ENCODE measurements at regions not wholly inside any gene's neighbourhood (a gene's known extent, or its start where the extent isn't known, plus 50 kb on each side); places are given as distances from the start of the nearest gene placed in this dataset.

DNA sequence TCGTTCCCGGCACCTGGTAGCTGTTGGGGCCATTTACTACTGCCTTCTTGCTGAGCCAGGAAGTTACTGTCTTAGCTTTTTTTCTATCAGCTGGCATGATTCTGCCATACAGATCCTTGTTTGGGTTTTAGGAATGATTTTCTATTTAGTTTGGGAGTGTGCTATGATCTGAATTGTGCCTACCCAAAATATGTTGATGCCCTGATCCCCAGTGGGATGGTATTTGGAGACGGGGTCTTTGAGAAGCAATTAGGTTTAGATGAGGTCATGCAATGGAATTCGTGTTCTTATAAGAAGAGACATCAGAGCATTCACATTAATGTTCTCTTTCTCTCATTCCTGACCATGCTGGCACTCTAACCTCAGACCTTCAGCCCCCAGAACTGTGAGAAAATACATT, 59.4 kb upstream of the HS3ST2 start:
- Histone ChIP-seq H3K4me1 (no peaks in the 10 kb centered on the region), H3K9me3 (no peaks in the 10 kb centered on the region), H3K4me3 (no peak overlapping the region), H3K27ac (no peak overlapping the region), H3K36me3 (replicated peaks in 1 of 2; ENCODE audit: insufficient read depth in 1 of 2, low read depth in 2 of 2) (no peaks in the 10 kb centered on the region), H3K27me3 (no peaks in the 10 kb centered on the region)
- ATAC-seq (no peak), DNase-seq (no peak)
- no peak for TF ChIP-seq POLR2A (IDR thresholded peaks at IDR 0.05)
- TF ChIP-seq CTCF (IDR thresholded peaks at IDR 0.05), result no peak
- 55 to 71% methylated on average over 4 of the region's 4 CpGs for WGBS, 2 donors
- intact Hi-C loops (cut with DNase I), result no loop called here

GRCh38 chr16:22757202-22757601, 56.8 kb upstream of the HS3ST2 start:
- no peak for DNase-seq
- H3K27me3 ChIP-seq, result no peaks in the 10 kb centered on the region
- no peaks in the 10 kb centered on the region for H3K36me3 ChIP-seq (replicated peaks in 1 of 2; ENCODE audit: insufficient read depth in 1 of 2, low read depth in 2 of 2)
- ATAC-seq, result no peak
- 54 to 57% methylated on average over 3 of the region's 3 CpGs for WGBS, 2 donors
- H3K4me1 ChIP-seq, result no peaks in the 10 kb centered on the region
- TF ChIP-seq POLR2A (IDR thresholded peaks at IDR 0.05), result no peak
- TF ChIP-seq CTCF (IDR thresholded peaks at IDR 0.05), result no peak
- no peak overlapping the region for H3K4me3 ChIP-seq
- no peak overlapping the region for H3K27ac ChIP-seq
- no peaks in the 10 kb centered on the region for H3K9me3 ChIP-seq
- intact Hi-C loops (cut with DNase I), result no loop called here

DNA sequence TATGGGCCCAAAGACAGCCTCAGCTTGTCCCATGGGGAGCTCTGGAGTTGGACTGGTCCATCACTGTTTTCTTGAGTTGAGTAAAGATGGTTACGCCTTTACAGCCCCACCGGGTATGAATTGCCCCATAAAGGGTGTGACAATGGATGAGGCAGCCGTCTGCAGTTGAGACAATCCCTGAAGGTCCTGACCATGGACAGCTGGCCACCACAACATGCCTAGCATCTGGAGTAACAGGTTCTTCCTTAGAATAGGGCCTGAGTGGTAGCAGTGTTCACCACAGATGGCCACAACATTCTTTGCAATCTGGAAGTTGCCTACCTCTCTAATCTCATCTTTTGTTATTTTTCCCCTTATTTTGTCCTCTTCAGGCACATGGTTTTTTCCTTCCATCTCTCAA, 51.5 kb upstream of the HS3ST2 start:
- Histone ChIP-seq H3K27ac (no peak overlapping the region), H3K9me3 (no peaks in the 10 kb centered on the region), H3K4me3 (no peak overlapping the region), H3K27me3 (no peaks in the 10 kb centered on the region), H3K36me3 (replicated peaks in 1 of 2; ENCODE audit: insufficient read depth in 1 of 2, low read depth in 2 of 2) (no peaks in the 10 kb centered on the region), H3K4me1 (no peaks in the 10 kb centered on the region)
- no peak for DNase-seq
- 68% methylated on average over 3 of the region's 3 CpGs; no CpG with 5 or more reads in 1 of the 2 donors for WGBS, 2 donors
- TF ChIP-seq CTCF (IDR thresholded peaks at IDR 0.05) (no peak), POLR2A (IDR thresholded peaks at IDR 0.05) (no peak)
- intact Hi-C loops (cut with DNase I), result no loop called here
- no peak for ATAC-seq

GRCh38 chr16:22763437-22764080, 50.4 kb upstream of the HS3ST2 start:
- no peak for DNase-seq

More at GRCh38 chr16:22763437-22764080, 50.4 kb upstream of the HS3ST2 start:
- WGBS, 2 donors, result 46 to 57% methylated on average over 4 to 7 of the region's 7 CpGs
- TF ChIP-seq CTCF (IDR thresholded peaks at IDR 0.05) (no peak), POLR2A (IDR thresholded peaks at IDR 0.05) (no peak)
- Histone ChIP-seq H3K36me3 (replicated peaks in 1 of 2; ENCODE audit: insufficient read depth in 1 of 2, low read depth in 2 of 2) (no peaks in the 10 kb centered on the region), H3K4me3 (no peak overlapping the region), H3K9me3 (no peaks in the 10 kb centered on the region), H3K27me3 (no peaks in the 10 kb centered on the region), H3K4me1 (no peaks in the 10 kb centered on the region), H3K27ac (no peak overlapping the region)
- ATAC-seq, result no peak
- intact Hi-C loops (cut with DNase I), result no loop called here
